ENCODE measurements at regions not wholly inside any gene's neighbourhood (a gene's known extent, or its start where the extent isn't known, plus 50 kb on each side); places are given as distances from the start of the nearest gene placed in this dataset.
"Not testable (repeated sequence)": the region's sequence is repeated elsewhere in the genome, so short reads cannot be mapped to it uniquely, and the experiment has no call there.

DNA sequence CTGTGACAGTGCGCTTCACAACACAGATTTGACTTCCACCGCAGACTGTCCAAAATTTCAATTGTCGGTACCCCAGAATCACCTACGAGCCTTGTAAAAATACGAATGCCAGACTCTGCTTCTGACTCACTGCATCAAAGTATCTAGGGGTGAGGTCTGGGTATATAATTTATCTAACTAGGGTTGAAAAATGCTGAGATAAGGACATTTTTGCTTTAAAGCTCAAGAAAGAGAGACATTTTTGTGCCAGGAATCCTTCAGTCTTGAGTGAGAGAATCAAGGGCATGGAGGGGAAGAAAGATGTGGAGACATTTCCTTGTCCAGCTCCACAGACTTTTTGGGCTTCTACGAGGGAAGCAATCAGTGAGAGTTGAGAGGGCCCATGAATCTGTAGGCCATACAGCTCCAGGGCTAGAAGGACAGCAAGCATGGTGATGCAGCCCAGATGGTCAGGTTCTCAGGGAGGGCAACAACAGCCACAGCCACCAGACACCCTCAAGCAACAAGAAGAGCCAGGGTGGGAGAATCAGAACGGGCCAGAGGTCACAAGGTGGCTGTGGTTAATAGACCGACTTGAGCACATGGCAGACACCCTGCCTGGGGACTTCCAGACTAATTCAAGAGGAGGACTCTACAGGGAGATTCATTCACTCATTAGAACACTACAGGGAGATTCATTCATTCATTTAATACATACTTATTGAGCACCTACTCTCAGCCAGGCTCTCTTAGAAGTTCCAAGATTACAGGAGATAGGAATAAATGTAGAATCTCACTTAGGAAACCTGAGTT is 211.1 kb upstream of the PRDM1 start:
- no peak for DNase-seq

DNA sequence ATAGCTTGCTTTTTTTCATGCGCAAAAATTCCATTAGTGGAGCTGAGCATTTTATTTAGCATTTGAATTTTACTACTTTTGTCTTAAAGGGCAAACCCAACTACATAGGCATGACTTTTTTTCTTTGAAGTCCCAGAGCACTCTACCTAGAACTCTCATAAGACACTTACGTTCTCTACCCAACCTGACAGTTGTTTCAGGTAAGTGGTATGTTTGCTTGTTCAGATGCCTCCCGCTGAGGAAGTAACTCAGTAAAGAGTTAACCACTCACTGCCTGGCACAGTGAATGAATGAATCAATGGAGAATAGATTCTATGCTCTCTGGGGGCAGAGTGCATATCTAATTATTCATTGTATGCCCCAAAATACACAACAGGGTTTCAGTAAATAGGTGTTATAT is 212.3 kb upstream of the PRDM1 start:
- no peak for DNase-seq

- DNase-seq, result no peak
These were observed 212.9 kb upstream of the PRDM1 start for GRCh38 chr6:105873211-105873704.

- DNase-seq, result no peak
These were observed 213.9 kb upstream of the PRDM1 start for GRCh38 chr6:105872249-105872648.

DNA sequence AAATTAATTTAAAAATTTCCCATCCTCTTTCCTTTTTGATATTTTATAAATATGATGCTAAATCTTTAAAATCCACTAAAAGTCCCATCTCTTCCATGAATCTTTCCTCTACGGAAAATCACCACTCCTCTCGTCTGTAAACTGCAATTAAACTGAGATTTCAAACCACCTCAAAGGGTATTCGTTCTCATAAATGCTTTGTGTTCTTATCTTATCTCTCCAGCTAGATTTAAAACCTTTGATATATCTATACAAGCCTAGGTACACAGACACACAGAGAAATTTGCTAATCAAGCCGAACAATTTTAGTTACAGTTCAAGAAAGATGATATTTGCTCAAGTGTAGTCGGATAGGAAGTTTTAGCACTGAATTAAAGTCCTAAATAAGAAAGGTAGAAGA is 214.6 kb upstream of the PRDM1 start:
- DNase-seq, result no peak

GRCh38 chr6:105869835-105870440 is 216.2 kb upstream of the PRDM1 start:
- DNase-seq, result peak; percentile 12

GRCh38 chr6:105868823-105869460 is 217.2 kb upstream of the PRDM1 start:
- no peak for DNase-seq

DNA sequence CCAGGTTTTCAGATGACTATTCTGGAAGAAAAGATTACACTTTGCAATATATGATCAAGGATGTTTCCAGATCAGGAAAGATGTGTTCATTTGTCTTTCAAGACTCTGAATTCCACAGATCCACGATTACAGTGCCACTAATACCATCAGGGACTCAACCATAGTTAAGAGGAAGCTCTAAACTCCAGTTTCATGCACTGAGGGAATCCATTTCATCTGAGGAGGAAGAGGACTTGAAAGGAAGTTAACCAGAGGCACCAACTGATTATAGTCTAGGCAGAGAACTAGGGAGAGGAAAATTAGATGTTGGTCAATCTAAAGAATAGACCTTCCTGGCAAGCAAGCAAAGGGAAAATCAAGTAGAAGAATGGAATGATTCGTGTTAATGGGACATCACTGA is 218.3 kb upstream of the PRDM1 start:
- no peak for DNase-seq

GRCh38 chr6:105867277-105867676 is 218.9 kb upstream of the PRDM1 start:
- DNase-seq, result no peak

GRCh38 chr6:105862936-105863607 is 223.1 kb upstream of the PRDM1 start:
- DNase-seq, result no peak

DNA sequence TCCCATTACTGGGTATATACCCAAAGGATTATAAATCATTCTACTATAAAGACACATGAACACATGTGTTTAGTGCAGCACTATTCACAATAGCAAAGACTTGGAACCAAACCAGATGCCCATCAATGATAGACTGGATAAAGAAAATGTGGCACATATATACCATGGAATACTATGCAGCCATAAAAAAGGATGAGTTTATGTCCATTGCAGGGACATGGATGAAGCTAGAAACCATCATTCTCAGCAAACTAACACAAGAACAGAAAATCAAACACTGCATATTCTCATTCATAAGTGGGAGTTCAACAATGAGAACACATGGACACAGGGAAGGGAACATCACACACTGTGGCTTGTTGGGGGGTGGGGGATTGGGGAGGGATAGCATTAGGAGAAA is 225.2 kb upstream of the PRDM1 start:
- DNase-seq, result not testable (repeated sequence)

- DNase-seq, result peak; percentile 11
These were observed 226.7 kb upstream of the PRDM1 start for GRCh38 chr6:105859457-105859856.

DNA sequence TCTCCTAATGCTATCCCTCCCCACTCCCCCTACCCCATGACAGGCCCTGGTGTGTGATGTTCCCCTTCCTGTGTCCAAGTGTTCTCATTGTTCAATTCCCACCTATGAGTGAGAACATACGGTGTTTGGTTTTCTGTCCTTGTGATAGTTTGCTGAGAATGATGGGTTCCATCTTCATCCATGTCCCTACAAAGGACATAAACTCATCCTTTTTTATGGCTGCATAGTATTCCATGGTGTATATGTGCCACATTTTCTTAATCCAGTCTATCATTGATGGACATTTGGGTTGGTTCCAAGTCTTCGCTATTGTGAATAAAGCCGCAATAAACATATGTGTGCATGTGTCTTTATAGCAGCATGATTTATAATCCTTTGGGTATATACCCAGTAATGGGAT is 227.5 kb upstream of the PRDM1 start:
- DNase-seq, result not testable (repeated sequence)

DNA sequence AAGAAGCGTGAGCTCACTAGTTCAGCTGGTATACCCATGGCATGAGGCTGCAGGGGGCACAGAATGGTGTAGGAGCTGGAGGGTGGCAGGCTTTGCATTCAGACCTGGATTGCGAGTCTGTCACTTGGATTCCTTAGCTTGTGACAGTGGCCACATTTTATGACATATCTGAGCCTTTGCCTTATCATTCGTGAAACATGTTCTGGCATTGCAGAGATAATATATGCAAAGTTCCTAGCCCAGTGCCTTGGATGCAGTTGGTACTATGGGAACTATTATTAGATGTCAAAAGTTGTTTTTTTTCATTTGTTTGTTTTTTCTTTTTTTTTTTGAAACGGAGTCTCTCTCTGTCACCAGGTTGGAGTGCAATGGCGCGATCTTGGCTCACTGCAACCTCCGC is 230.7 kb upstream of the PRDM1 start:
- peak; percentile 44 for DNase-seq

GRCh38 chr6:105853979-105854378 is 232.2 kb upstream of the PRDM1 start:
- DNase-seq, result not testable (repeated sequence)

DNA sequence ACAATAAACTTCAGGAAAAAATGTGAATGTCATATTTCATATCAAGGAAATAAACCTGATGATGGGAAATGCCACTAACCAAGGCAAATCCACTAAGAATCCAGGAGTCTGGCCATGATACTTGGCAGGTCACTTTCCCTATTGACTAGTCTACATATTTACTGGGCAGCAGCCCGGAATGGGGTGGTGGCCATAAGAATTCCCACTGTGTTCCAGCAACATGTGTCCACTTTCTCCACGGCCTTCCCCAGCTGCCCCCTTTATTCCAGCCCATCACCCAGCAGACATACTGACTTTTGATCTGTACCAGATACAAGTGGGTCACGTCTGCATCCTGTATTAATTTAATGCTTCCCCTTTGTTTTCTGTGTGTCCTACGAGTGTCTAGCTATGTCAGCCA is 234.5 kb upstream of the PRDM1 start:
- DNase-seq, result no peak

DNA sequence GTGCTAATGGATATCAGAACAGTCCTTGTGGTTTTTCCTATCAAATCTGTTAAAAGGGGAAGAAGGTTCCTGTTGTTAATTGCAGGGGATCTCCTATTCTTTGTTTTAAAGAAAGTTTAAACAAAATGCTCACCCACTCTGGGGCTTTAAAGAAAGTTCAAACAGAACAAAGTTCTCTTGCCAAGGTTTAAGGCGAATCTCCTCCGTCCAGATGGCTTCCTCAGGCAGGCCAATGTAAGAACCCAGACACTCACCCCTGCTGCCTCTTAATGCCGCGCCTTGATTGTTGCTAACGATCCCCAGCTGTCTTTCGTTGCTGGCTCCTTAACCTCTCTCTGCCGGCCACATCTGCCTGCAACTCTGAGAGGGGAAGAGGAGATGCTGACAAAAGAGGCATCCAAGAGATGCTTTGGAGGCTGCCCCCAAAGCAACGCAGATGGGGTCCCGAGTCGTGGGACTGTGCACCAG is 235.0 kb upstream of the PRDM1 start:
- no peak for DNase-seq

DNA sequence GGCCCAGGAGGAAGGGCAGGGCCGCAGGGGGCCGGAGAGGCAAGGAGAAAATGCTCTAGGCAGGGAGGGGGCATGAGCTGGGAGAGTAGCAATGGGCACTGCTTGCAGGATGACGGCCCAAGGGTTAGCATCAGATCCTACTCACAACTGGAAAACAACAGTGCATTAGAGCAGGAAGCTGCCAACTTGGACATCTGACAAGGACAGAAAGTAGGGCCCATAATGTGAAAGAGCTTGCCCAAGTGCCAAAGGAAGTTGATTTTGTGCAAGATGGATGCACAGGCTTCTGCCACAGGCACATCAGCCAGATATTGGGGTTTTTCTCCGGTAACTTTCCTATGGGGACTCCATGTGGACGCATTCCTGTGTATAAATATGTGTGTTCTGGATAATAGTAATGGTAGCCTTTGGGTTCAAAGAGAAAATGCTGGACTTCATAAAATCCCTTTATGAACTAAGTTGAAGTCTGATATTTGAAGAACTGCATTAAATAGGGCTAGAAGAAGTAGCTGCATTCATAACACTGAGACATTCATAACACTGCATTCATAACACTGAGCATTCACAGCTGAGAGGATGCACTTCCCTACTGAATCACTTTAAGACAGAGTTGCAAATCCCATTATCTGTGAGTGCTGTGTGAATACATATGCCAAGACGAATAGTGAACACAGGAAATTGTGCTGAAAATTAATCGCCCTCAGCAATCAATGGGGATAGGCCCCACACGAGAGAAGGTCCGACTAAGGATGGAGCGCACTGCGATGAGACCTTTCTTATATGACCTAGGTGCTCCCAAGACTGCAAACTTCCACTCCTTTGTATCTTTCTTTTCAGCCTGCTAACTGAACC is 235.6 kb upstream of the PRDM1 start:
- no peak for DNase-seq

DNA sequence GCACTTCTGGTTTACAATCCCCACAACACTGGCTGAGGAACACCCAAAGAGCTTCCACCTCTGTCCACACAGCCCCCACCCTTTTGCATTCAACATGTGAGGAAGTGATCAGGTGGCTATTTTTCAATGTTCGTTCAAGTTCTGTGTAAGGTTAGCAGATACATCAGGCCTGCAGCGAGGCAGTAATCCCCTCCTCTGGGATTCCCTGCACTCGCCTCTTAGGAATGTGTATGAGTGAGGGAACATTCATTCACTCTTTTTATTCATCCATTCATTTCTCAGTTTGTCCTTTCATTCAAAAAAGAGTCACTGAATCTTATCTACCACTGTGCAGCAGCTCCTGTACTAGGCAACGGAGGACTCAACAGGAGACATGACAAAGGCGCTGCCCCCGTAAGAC is 236.4 kb upstream of the PRDM1 start:
- peak; percentile 10 for DNase-seq

DNA sequence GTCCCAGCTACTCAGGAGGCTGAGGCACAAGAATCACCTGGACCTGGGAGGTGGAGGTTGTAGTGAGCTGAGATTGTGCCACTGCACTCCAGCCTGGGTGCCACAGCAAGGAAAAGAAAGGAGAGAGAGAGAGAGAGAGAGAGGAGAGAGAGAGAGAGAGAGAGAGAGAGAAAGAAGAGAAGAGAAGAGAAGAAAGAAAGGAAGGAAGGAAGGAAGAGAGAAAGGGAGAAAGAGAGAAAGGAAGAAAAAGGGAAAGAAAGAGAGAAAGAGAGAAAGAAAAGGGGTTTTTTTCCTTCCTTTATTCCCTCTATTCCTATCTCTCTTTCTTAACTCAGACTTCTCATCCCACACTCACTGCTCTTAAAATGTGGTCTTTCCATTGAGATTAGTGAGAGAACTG is 238.7 kb upstream of the PRDM1 start:
- no peak for DNase-seq

DNA sequence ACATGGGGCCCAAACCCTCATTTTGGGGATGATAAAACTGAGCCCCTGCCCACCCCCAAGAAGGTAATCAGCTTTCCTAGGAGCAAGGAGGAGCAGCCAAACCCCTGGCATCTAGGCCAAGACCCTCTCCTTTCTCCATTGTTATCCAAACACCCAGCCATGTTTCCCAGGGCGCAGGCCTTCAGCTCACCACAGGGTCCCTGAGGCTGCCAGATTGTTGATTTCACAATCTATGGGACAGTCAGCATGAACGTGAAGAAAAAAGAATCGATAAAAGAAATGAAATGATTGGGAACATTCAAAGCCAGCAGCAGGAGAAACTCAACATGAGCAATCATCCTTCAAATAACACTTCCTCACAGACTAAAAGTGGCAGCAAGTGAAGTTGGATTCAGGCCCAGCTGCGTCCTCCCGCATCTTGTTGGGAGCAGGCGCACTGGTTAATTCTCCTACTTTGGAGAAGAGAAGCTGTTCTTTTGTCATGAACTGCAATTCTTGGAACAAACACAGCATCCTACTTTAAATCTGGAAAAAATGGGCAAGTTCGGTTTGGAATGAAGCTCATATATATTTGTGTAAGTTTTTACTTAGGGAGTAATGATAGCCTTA is 241.8 kb upstream of the PRDM1 start:
- DNase-seq, result no peak

DNA sequence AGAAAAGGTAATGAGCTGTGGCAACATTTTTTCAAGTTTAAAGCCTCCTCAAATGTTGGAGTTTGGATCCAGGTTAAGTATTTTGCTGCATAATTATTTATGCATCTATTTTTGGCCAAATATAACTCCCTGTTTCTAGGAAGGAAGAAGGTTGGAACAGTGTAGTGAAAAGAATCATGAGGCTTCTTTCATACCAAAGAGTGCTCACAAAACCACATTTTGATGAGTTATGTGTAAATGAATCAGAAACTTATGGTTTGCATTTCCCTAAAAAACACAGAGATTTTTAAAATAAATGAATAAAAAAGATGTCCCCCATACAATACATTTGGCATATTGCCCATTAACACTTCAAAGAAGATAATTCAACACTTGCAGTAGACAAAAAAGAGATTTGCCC is 246.9 kb upstream of the PRDM1 start:
- DNase-seq, result no peak

Measured in hematopoietic multipotent progenitor cell treated with erythropoietin and hydrocortisone succinate and interleukin-3 and kit ligand, for 6 days (in vitro differentiated cells).